ENCODE measurements at regions not wholly inside any gene's neighbourhood (a gene's known extent, or its start where the extent isn't known, plus 50 kb on each side); places are given as distances from the start of the nearest gene placed in this dataset.

DNA sequence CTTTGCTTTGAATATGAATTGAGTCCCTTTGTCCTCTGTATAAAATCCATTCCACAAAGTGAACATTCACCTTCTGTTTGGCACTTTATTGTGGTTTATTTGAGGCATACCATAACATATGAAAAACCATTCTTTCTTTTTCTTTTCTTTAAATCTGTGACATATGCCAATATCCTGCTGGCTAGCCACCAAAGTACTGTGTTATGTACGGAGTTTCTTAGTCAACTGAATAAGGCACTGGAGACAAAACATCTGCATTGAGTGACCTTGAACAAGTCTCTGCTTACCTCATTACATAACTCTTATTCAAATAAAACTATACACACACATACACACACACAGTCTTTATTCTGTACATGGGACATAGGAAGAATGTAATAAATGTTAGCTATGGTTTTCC is 872.8 kb downstream of the C4orf33 start:
- Histone ChIP-seq H3K4me1 (ENCODE audit: control insufficient read depth, insufficient read depth, low read length) (no peaks in the 10 kb centered on the region), H3K27me3 (ENCODE audit: control insufficient read depth, insufficient read depth, low read length) (no peaks in the 10 kb centered on the region), H3K27ac (ENCODE audit: low read length) (no peak overlapping the region), H3K36me3 (ENCODE audit: control insufficient read depth, insufficient read depth, low read length) (no peaks in the 10 kb centered on the region), H3K4me3 (ENCODE audit: low read length) (no peak overlapping the region), H3K9me3 (ENCODE audit: control insufficient read depth, low read depth, low read length) (no peaks in the 10 kb centered on the region)
- WGBS (ENCODE audit: insufficient coverage, low lambda C conversion rate): 57% methylated on average over 1 of the region's 1 CpG
- DNase-seq: no peak

DNA sequence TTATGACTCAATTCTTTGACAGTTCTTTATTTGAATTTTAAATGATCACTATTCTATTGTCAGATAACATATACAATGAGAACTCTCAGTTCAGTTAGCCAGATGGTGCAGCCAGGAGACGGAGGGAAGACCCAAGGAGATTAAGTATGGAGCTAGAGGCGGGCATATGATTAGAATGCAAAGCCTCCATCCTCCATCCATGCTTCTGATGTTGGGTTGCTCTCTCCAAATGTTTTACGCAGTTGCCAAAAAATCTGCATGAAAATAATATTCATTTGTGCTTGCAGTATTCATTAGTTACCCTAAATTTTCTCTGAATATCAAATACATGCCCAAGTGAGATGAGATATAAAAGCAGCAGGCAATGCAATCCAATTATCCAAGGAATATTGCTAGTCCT is 874.8 kb downstream of the C4orf33 start:
- H3K27ac ChIP-seq (ENCODE audit: low read length): no peak overlapping the region
- H3K27me3 ChIP-seq (ENCODE audit: control insufficient read depth, insufficient read depth, low read length): no peaks in the 10 kb centered on the region
- no peaks in the 10 kb centered on the region for H3K9me3 ChIP-seq (ENCODE audit: control insufficient read depth, low read depth, low read length)
- H3K36me3 ChIP-seq (ENCODE audit: control insufficient read depth, insufficient read depth, low read length): no peaks in the 10 kb centered on the region
- no peak overlapping the region for H3K4me3 ChIP-seq (ENCODE audit: low read length)
- WGBS (ENCODE audit: insufficient coverage, low lambda C conversion rate): no CpG with 5 or more reads among the region's 3 CpGs
- H3K4me1 ChIP-seq (ENCODE audit: control insufficient read depth, insufficient read depth, low read length): no peaks in the 10 kb centered on the region
- no peak for DNase-seq

DNA sequence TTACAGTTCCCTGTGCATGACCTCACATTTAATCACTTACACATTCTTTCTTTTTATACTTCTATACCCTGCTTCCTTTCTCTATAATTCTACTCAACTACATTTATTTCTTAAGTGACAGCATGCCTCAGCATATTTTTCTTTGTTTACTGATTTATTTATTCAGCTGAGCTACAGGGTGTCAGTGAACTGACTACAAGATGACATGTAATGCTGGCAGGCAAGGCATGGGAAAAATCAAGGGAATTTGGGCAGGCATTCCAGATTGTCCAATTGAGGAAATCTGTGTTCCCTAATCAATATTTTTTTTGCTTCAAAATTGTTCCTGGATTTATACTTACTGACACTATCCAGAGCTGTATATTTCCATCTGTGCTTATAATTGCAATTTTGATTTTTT is 875.5 kb downstream of the C4orf33 start:
- H3K9me3 ChIP-seq (ENCODE audit: control insufficient read depth, low read depth, low read length): no peaks in the 10 kb centered on the region
- H3K27me3 ChIP-seq (ENCODE audit: control insufficient read depth, insufficient read depth, low read length): no peaks in the 10 kb centered on the region
- H3K4me3 ChIP-seq (ENCODE audit: low read length): no peak overlapping the region
- no peak for DNase-seq
- H3K27ac ChIP-seq (ENCODE audit: low read length): no peak overlapping the region
- H3K36me3 ChIP-seq (ENCODE audit: control insufficient read depth, insufficient read depth, low read length): no peaks in the 10 kb centered on the region
- H3K4me1 ChIP-seq (ENCODE audit: control insufficient read depth, insufficient read depth, low read length): no peaks in the 10 kb centered on the region

DNA sequence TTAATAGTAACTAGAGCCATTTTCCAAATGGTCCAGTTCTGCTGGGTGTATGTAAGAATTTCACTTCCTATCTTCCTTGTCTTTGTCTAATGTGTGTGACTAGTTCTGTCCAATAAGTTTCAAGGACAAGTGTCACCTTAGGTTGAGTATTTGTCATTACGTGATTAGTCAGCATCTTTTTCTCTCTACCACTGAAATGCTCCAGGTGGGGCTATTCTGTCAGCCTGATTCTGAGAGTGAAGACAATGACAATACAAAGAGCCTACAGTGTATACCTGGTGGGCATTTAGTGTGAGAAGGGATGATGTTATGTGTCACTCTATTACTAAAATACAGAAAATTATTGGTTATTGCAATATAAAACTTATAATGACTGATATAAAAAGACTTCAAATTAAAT is 876.3 kb downstream of the C4orf33 start:
- DNase-seq: peak in 1 of 2 donors; percentile 4
- H3K4me3 ChIP-seq (ENCODE audit: low read length): no peak overlapping the region
- no peaks in the 10 kb centered on the region for H3K36me3 ChIP-seq (ENCODE audit: control insufficient read depth, insufficient read depth, low read length)
- H3K9me3 ChIP-seq (ENCODE audit: control insufficient read depth, low read depth, low read length): no peaks in the 10 kb centered on the region
- no CpG with 5 or more reads among the region's 1 CpG for WGBS (ENCODE audit: insufficient coverage, low lambda C conversion rate)
- H3K4me1 ChIP-seq (ENCODE audit: control insufficient read depth, insufficient read depth, low read length): no peaks in the 10 kb centered on the region
- no peaks in the 10 kb centered on the region for H3K27me3 ChIP-seq (ENCODE audit: control insufficient read depth, insufficient read depth, low read length)
- no peak overlapping the region for H3K27ac ChIP-seq (ENCODE audit: low read length)

DNA sequence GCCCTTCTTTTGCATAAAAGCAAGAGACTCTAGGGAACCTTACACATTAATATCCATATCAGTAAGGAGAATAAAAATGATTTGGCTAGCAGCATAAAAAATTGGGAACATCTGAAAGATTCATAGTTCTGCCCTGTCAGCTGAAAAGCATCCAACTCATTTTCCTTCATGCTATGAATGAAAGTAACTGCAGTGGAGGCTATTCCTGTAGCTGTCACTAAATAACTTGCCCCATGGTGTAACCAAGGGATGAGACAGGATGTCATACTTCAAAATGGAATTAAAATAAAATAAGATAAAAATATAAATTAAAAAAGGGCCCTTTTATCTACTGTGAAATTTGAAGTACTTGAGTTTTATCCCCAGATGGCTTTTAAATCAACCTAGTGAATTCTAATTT is 878.8 kb downstream of the C4orf33 start:
- no peaks in the 10 kb centered on the region for H3K9me3 ChIP-seq (ENCODE audit: control insufficient read depth, low read depth, low read length)
- DNase-seq: no peak
- H3K36me3 ChIP-seq (ENCODE audit: control insufficient read depth, insufficient read depth, low read length): no peaks in the 10 kb centered on the region
- H3K4me3 ChIP-seq (ENCODE audit: low read length): no peak overlapping the region
- no peaks in the 10 kb centered on the region for H3K4me1 ChIP-seq (ENCODE audit: control insufficient read depth, insufficient read depth, low read length)
- no peaks in the 10 kb centered on the region for H3K27me3 ChIP-seq (ENCODE audit: control insufficient read depth, insufficient read depth, low read length)
- H3K27ac ChIP-seq (ENCODE audit: low read length): no peak overlapping the region

DNA sequence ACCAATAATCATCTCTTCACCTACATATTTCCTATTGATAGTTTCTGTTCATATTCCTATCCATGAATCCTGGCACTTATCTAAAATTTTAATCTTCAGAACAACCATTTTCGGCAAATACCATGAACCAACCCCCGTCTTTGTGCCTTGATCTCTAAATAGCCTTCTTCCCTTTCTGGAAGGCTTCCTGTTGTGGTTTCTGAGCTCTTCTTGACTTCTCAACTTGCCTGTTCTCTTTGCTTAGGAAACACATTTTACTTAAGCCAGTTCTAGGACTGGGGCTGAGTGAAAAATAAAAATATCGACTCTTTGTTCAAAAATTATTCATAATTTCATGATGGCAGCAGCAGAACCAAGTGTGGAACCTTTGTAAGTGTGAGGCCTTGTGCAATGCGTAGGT is 882.4 kb downstream of the C4orf33 start:
- no peaks in the 10 kb centered on the region for H3K36me3 ChIP-seq (ENCODE audit: control insufficient read depth, insufficient read depth, low read length)
- H3K4me3 ChIP-seq (ENCODE audit: low read length): no peak overlapping the region
- H3K9me3 ChIP-seq (ENCODE audit: control insufficient read depth, low read depth, low read length): no peaks in the 10 kb centered on the region
- 93% methylated on average over 3 of the region's 4 CpGs for WGBS (ENCODE audit: insufficient coverage, low lambda C conversion rate)
- DNase-seq: no peak
- no peaks in the 10 kb centered on the region for H3K4me1 ChIP-seq (ENCODE audit: control insufficient read depth, insufficient read depth, low read length)
- no peak overlapping the region for H3K27ac ChIP-seq (ENCODE audit: low read length)
- no peaks in the 10 kb centered on the region for H3K27me3 ChIP-seq (ENCODE audit: control insufficient read depth, insufficient read depth, low read length)

DNA sequence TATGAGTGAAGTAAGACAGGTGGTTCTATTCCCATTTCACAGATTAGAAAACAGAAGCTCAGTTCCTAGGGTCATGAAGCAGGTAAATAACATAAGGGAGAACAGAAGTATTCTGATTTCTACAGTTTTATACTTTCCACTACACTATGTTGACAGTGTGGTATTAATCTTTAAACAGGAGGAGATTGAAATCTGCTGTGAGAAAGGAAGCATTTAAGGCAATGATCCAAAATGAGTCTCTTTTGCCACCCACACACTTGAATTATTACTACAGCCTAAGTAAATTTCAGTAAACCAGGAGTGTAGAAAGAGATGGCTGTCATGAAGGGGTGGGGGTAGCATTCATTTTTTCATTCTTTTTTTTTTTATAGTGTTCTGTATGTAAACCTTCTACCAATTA is 893.0 kb downstream of the C4orf33 start:
- Histone ChIP-seq H3K4me1 (ENCODE audit: control insufficient read depth, insufficient read depth, low read length) (no peaks in the 10 kb centered on the region), H3K27ac (ENCODE audit: low read length) (no peak overlapping the region), H3K36me3 (ENCODE audit: control insufficient read depth, insufficient read depth, low read length) (no peaks in the 10 kb centered on the region), H3K9me3 (ENCODE audit: control insufficient read depth, low read depth, low read length) (no peaks in the 10 kb centered on the region), H3K4me3 (ENCODE audit: low read length) (no peak overlapping the region), H3K27me3 (ENCODE audit: control insufficient read depth, insufficient read depth, low read length) (no peaks in the 10 kb centered on the region)
- no peak for DNase-seq

DNA sequence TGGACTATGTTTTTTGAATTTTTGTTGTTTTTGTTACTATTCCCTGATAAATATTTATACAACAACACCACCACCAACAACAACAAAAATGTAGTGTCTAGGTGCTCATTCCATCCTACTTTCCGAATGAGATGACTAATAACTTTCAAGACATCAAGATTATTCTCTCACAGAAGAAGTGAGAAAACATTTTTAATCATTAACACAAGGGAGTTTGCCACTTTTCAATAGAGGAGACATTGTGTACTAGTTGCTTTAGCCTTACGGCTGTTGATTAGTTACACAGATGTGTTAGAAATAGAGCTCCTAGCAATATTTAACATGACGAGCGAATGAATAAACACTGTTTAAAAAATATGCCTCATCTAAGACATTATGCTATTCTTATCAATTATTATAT is 898.8 kb downstream of the C4orf33 start:
- Histone ChIP-seq H3K4me1 (ENCODE audit: control insufficient read depth, insufficient read depth, low read length) (no peaks in the 10 kb centered on the region), H3K4me3 (ENCODE audit: low read length) (no peak overlapping the region), H3K36me3 (ENCODE audit: control insufficient read depth, insufficient read depth, low read length) (no peaks in the 10 kb centered on the region), H3K27ac (ENCODE audit: low read length) (no peak overlapping the region), H3K27me3 (ENCODE audit: control insufficient read depth, insufficient read depth, low read length) (no peaks in the 10 kb centered on the region), H3K9me3 (ENCODE audit: control insufficient read depth, low read depth, low read length) (no peaks in the 10 kb centered on the region)
- 75% methylated on average over 1 of the region's 4 CpGs for WGBS (ENCODE audit: insufficient coverage, low lambda C conversion rate)
- DNase-seq: no peak

DNA sequence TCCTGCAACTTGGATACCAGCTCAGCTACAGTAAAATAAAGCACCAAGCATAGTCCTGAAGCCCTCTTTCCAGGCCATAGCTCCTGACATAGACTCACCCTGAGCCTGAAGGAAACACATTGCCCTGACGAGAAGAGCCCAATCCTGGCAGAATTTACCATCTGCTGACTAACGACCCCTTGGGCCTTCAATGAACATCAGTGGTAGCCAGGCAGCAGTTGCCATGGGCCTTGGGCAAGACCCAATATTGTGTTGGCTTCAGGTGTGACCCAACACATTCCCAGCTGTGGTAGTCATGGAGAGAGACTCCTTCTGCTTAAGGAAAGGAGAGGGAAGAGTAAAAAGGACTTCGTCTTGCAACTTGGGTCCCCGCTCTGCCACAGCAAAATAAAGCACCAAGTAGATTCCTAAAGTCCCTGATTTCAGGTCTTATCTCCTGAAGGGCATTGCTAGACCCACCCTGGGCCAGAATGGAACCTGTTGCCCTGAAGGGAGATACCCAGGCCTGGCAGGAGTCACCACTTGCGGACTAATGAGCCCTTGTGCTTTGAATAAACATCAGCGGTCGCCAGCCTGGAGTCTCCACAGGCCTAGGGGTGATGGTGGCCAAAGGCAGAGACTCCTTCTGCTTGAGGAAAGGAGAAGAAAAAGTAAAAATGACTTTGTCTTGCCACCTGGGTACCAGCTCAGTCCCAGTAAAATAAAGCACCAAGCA is 902.6 kb downstream of the C4orf33 start:
- H3K27me3 ChIP-seq (ENCODE audit: control insufficient read depth, insufficient read depth, low read length): no peaks in the 10 kb centered on the region
- no peaks in the 10 kb centered on the region for H3K9me3 ChIP-seq (ENCODE audit: control insufficient read depth, low read depth, low read length)
- no peaks in the 10 kb centered on the region for H3K36me3 ChIP-seq (ENCODE audit: control insufficient read depth, insufficient read depth, low read length)
- H3K4me3 ChIP-seq (ENCODE audit: low read length): no peak overlapping the region
- H3K4me1 ChIP-seq (ENCODE audit: control insufficient read depth, insufficient read depth, low read length): no peaks in the 10 kb centered on the region
- H3K27ac ChIP-seq (ENCODE audit: low read length): no peak overlapping the region
- no CpG with 5 or more reads among the region's 7 CpGs for WGBS (ENCODE audit: insufficient coverage, low lambda C conversion rate)
- DNase-seq: no peak

DNA sequence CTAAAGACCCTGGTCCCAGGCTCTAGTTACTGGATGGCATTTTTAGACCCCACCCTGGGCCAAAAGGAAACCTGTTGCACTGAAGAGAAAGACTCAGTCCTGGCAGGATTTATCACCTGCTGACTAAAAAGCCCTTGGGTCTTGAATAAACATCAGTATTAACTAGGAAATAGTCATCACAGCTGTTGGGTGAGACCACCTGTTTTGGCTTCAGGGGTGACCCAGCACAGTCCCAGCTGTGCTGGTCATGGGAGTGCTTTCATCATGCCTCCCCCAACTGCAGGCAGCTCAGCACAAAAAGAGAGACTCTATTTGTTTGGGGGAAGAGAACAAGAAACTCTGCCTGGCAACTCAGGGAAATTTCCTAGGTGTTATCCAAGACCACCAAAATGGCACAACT is 903.2 kb downstream of the C4orf33 start:
- no peak for DNase-seq
- H3K9me3 ChIP-seq (ENCODE audit: control insufficient read depth, low read depth, low read length): no peaks in the 10 kb centered on the region
- no peak overlapping the region for H3K27ac ChIP-seq (ENCODE audit: low read length)
- no peaks in the 10 kb centered on the region for H3K36me3 ChIP-seq (ENCODE audit: control insufficient read depth, insufficient read depth, low read length)
- no peaks in the 10 kb centered on the region for H3K4me1 ChIP-seq (ENCODE audit: control insufficient read depth, insufficient read depth, low read length)
- H3K4me3 ChIP-seq (ENCODE audit: low read length): no peak overlapping the region
- no peaks in the 10 kb centered on the region for H3K27me3 ChIP-seq (ENCODE audit: control insufficient read depth, insufficient read depth, low read length)

DNA sequence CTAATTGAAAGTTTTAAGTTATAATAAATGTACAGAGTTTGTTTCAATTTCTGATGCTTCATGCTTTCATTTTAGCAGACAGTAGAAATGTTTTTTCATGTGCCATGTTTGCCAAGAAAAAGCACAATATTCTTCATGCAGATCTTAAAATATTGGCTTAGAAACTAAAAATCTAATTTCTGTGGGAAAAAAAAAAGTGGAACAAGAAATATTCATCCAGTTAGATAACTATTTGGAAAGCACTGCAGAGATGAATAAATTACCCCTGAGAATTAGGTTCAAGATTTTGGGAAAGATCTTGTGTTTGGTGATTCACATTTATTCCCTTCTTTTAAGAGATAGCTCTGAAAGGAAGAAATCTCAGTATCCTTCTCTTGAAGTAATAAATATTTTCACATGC is 912.5 kb downstream of the C4orf33 start:
- H3K4me1 ChIP-seq (ENCODE audit: control insufficient read depth, insufficient read depth, low read length): no peaks in the 10 kb centered on the region
- H3K9me3 ChIP-seq (ENCODE audit: control insufficient read depth, low read depth, low read length): peaks cover 7% of the 10 kb centered on the region
- H3K27ac ChIP-seq (ENCODE audit: low read length): no peak overlapping the region
- H3K36me3 ChIP-seq (ENCODE audit: control insufficient read depth, insufficient read depth, low read length): no peaks in the 10 kb centered on the region
- DNase-seq: no peak
- no peak overlapping the region for H3K4me3 ChIP-seq (ENCODE audit: low read length)
- no peaks in the 10 kb centered on the region for H3K27me3 ChIP-seq (ENCODE audit: control insufficient read depth, insufficient read depth, low read length)
